ENCODE measurements at regions not wholly inside any gene's neighbourhood (a gene's known extent, or its start where the extent isn't known, plus 50 kb on each side); places are given as distances from the start of the nearest gene placed in this dataset.

GRCh38 chr2:188050726-188051125 is 240.9 kb upstream of the GULP1 start:
- ATAC-seq = no peak
- no peaks in the 10 kb centered on the region for H3K36me3 ChIP-seq (replicated peaks in 1 of 2; ENCODE audit: insufficient read depth in 1 of 2, low read depth in 2 of 2)
- intact Hi-C loops (cut with DNase I) = no loop called here
- no peak overlapping the region for H3K4me3 ChIP-seq
- DNase-seq = no peak
- TF ChIP-seq CTCF (IDR thresholded peaks at IDR 0.05) (no peak), POLR2A (IDR thresholded peaks at IDR 0.05) (no peak)
- H3K9me3 ChIP-seq = no peaks in the 10 kb centered on the region
- H3K27me3 ChIP-seq = no peaks in the 10 kb centered on the region
- WGBS, 2 donors = 59 to 60% methylated on average over 2 of the region's 2 CpGs
- peaks cover 5% of the 10 kb centered on the region for H3K4me1 ChIP-seq
- H3K27ac ChIP-seq = no peak overlapping the region

- Histone ChIP-seq H3K27me3 (no peaks in the 10 kb centered on the region), H3K4me1 (peaks cover 5% of the 10 kb centered on the region), H3K27ac (no peak overlapping the region), H3K9me3 (no peaks in the 10 kb centered on the region), H3K36me3 (replicated peaks in 1 of 2; ENCODE audit: insufficient read depth in 1 of 2, low read depth in 2 of 2) (no peaks in the 10 kb centered on the region), H3K4me3 (no peak overlapping the region)
- DNase-seq = no peak
- no peak for ATAC-seq
- 93 to 95% methylated on average over 1 of the region's 1 CpG for WGBS, 2 donors
- intact Hi-C loops (cut with DNase I) = no loop called here
- TF ChIP-seq POLR2A (IDR thresholded peaks at IDR 0.05) = no peak
- TF ChIP-seq CTCF (IDR thresholded peaks at IDR 0.05) = no peak
Observed at GRCh38 chr2:188051706-188052105, 240.0 kb upstream of the GULP1 start.

- H3K4me1 ChIP-seq = no peaks in the 10 kb centered on the region
- H3K9me3 ChIP-seq = no peaks in the 10 kb centered on the region
- H3K27me3 ChIP-seq = no peaks in the 10 kb centered on the region
- TF ChIP-seq CTCF (IDR thresholded peaks at IDR 0.05) = no peak
- TF ChIP-seq POLR2A (IDR thresholded peaks at IDR 0.05) = no peak
- no peak overlapping the region for H3K27ac ChIP-seq
- H3K36me3 ChIP-seq (replicated peaks in 1 of 2; ENCODE audit: insufficient read depth in 1 of 2, low read depth in 2 of 2) = no peaks in the 10 kb centered on the region
- H3K4me3 ChIP-seq = no peak overlapping the region
- 86 to 87% methylated on average over 6 of the region's 6 CpGs for WGBS, 2 donors
- intact Hi-C loops (cut with DNase I) = no loop called here
- DNase-seq (no peak), ATAC-seq (no peak)
Observed at GRCh38 chr2:188065386-188065785, 226.3 kb upstream of the GULP1 start.

GRCh38 chr2:188068093-188068492 is 223.6 kb upstream of the GULP1 start:
- TF ChIP-seq POLR2A (IDR thresholded peaks at IDR 0.05) = no peak
- TF ChIP-seq CTCF (IDR thresholded peaks at IDR 0.05) = no peak
- H3K36me3 ChIP-seq (replicated peaks in 1 of 2; ENCODE audit: insufficient read depth in 1 of 2, low read depth in 2 of 2) = no peaks in the 10 kb centered on the region
- H3K27me3 ChIP-seq = no peaks in the 10 kb centered on the region
- DNase-seq = no peak
- no peak overlapping the region for H3K4me3 ChIP-seq
- WGBS, 2 donors = 80 to 81% methylated on average over 5 of the region's 5 CpGs
- intact Hi-C loops (cut with DNase I) = no loop called here
- ATAC-seq = no peak
- peaks cover 0 to 10% (median 0%) of the 10 kb centered on the region in 3 donors for H3K9me3 ChIP-seq
- H3K27ac ChIP-seq = no peak overlapping the region
- no peaks in the 10 kb centered on the region for H3K4me1 ChIP-seq

GRCh38 chr2:188076149-188077056 is 215.3 kb upstream of the GULP1 start:
- H3K4me3 ChIP-seq = no peak overlapping the region
- no peak overlapping the region for H3K27ac ChIP-seq
- WGBS, 2 donors = 79 to 84% methylated on average over 2 of the region's 2 CpGs
- ATAC-seq = no peak
- H3K27me3 ChIP-seq = no peaks in the 10 kb centered on the region
- no peak for DNase-seq
- TF ChIP-seq POLR2A (IDR thresholded peaks at IDR 0.05) = no peak
- TF ChIP-seq CTCF (IDR thresholded peaks at IDR 0.05) = no peak
- H3K36me3 ChIP-seq (replicated peaks in 1 of 2; ENCODE audit: insufficient read depth in 1 of 2, low read depth in 2 of 2) = no peaks in the 10 kb centered on the region
- intact Hi-C loops (cut with DNase I) = no loop called here
- H3K4me1 ChIP-seq = no peaks in the 10 kb centered on the region
- peaks cover 0 to 13% (median 0%) of the 10 kb centered on the region in 3 donors for H3K9me3 ChIP-seq

All from body of pancreas (tissue), 4 donors.